ENCODE measurements at regions not wholly inside any gene's neighbourhood (a gene's known extent, or its start where the extent isn't known, plus 50 kb on each side); places are given as distances from the start of the nearest gene placed in this dataset.
A peak's percentile ranks its signal among the peaks of the same experiment; 100 is the strongest.
"Not testable (repeated sequence)": the region's sequence is repeated elsewhere in the genome, so short reads cannot be mapped to it uniquely, and the experiment has no call there.

DNA sequence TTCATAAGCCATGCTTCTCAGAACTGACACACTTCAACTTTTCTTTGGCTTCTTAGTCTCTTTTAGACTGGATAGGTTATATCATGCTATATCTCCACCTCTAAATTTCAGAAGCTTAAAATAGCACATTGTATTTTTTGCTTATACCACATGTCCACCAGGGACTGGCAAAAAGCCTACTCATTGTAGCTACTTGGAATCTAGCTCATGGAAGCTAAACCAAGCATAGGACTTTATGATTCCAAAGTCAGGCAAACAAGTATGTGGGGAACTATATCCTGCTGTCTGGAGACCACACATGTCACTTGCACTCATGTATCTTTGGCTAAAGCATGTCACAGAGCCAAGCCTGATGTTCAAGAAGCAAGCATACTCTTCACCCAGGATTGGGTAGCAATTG lies 245.0 kb upstream of the RASGRP1 start:
- FAIRE-seq (no peak), DNase-seq (ENCODE audit: insufficient read length, low spot score) (no peak)
- TF ChIP-seq SPI1 (IDR thresholded peaks at IDR 0.05; ENCODE audit: low read depth, low read length) (no peak), POLR2AphosphoS5 (IDR thresholded peaks at IDR 0.05; ENCODE audit: low read depth, low read length) (no peak), TAF1 (IDR thresholded peaks at IDR 0.05; ENCODE audit: low read depth, low read length) (no peak), POU2F2 (IDR thresholded peaks at IDR 0.05; ENCODE audit: low read depth, low read length) (no peak), PAX5 (IDR thresholded peaks at IDR 0.05; ENCODE audit: insufficient read depth, low read length, severe bottlenecking) (no peak), POLR2A (IDR thresholded peaks at IDR 0.05; ENCODE audit: low read depth, low read length) (no peak)

DNA sequence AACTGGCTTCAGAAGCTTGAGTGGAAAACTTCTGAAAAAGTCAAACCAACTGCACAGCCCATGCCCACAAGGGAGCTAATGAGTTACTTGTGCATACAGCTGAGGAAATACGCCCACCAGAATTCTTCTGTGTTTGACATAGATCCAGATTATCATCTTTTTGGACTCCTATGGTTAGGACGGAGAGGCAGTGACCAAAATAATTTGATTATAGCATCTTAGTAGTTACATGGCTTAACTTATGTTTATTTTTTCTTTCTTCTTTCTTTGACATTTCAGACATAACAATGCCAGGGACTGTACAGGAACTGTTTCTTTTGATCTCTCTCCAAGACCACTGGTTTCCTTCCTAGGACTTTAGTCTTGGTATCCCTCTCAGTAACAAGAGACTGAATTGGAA lies 246.1 kb upstream of the RASGRP1 start:
- no peak for TF ChIP-seq POU2F2 (IDR thresholded peaks at IDR 0.05; ENCODE audit: low read depth, low read length)
- TF ChIP-seq POLR2A (IDR thresholded peaks at IDR 0.05; ENCODE audit: low read depth, low read length) = no peak
- FAIRE-seq = no peak
- no peak for DNase-seq (ENCODE audit: insufficient read length, low spot score)

DNA sequence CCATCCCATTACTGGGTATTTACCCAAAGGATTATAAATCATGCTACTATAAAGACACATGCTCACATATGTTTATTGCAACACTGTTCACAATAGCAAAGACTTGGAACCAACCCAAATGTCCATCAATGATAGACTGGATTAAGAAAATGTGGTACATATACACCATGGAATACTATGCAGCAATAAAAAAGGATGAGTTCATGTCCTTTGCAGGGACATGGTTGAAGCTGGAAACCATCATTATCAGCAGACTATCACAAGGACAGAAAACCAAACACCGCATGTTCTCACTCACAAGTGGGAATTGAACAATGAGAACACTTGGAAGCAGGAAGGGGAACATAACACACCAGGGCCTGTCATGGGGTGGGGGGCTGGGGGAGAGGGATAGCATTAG lies 249.6 kb upstream of the RASGRP1 start:
- DNase-seq (ENCODE audit: insufficient read length, low spot score); FAIRE-seq: not testable (repeated sequence)

DNA sequence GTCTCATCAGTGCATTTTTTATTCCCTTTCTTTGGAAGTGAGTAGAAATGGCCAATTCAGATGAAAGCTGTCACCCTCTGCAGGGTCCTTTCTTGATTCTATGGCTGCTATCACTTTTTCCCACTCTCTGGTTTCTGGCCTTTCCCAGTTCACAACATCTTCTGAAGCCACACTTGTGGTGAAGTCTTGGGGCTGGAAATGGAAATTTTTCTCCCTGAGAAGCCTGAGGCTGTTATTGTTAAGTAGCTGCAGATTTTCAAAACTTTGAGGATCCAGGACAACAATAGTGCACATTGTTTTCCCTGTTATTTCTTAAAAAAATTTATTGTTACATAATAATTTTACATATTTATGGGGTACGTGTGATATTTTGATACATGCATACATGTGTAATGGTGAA lies 250.3 kb upstream of the RASGRP1 start:
- DNase-seq (ENCODE audit: insufficient read length, low spot score) (no peak), FAIRE-seq (no peak)
- TF ChIP-seq TAF1 (IDR thresholded peaks at IDR 0.05; ENCODE audit: low read depth, low read length) (no peak), SPI1 (IDR thresholded peaks at IDR 0.05; ENCODE audit: low read depth, low read length) (no peak), POLR2AphosphoS5 (IDR thresholded peaks at IDR 0.05; ENCODE audit: low read depth, low read length) (no peak), POU2F2 (IDR thresholded peaks at IDR 0.05; ENCODE audit: low read depth, low read length) (no peak)

DNA sequence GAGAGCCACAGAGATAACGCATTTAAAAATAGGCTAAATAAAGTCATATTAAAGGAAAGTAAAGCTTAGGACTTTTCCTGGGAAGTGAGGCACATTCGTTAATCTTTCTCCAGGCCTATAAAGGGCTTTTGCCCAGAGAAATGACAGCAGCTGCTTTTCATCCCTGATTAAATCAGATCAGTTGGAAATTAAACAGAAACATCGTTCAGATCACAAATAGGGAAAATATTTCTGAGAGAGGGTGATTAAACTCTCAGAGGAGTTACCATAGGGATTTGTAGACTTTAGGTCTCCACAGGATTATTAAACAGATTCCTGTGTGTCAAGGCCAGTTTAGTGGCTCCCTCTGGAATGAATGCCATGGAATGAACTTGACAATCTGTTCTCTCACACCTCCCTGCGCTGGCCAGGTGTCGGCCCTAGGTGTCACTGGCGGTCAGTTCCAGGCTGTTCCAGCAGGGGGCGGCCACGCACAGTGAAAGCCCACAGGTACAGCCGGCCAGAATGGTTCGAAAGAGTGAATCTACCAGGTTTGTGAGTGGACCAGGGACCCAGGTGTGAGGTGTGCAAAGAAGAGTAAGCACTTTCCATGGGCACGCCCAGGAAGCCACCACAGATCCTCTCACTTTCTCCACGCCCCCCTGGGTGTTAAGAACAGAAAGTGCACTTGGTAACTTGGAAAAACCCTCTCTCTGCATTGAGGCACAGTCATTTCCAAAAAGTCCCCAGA lies 253.0 kb upstream of the RASGRP1 start:
- TF ChIP-seq POLR2A (IDR thresholded peaks at IDR 0.05; ENCODE audit: low read depth, low read length) (no peak), POLR2AphosphoS5 (IDR thresholded peaks at IDR 0.05; ENCODE audit: low read depth, low read length) (no peak), POU2F2 (IDR thresholded peaks at IDR 0.05; ENCODE audit: low read depth, low read length) (no peak), SPI1 (IDR thresholded peaks at IDR 0.05; ENCODE audit: low read depth, low read length) (no peak), TAF1 (IDR thresholded peaks at IDR 0.05; ENCODE audit: low read depth, low read length) (no peak), PAX5 (IDR thresholded peaks at IDR 0.05; ENCODE audit: insufficient read depth, low read length, severe bottlenecking) (no peak)
- DNase-seq (ENCODE audit: insufficient read length, low spot score) (peak; percentile 53), FAIRE-seq (peak; percentile 78)

DNA sequence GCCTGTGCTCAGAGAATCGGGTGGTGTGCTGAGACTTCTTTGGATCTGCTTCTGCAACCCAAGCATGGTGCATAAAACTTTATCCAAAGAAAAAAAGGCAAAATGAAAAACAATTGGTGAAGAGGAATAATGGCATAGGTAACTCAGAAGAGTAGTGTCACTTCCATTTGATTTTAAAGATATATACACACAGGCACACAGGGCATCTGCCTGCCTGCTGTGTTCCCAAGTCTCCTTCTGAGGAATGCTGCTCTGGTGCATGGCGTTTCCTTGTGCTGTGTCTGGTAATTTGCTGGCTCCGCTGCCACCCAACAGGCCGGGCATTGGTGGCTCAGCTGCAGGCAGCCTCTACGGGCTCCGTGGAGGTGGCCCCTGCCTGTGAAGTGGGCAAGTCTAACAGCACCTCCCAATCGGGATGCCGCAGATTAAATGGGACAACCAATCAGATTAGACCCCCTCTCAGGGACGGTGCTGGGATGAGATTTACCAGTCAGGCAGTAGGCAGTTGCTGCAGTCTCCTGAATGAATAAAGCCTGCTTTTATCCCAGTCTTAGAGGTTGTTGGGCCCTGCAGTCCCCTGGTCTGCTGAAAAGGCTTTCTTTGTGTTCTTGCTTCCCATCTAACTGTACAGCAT lies 253.7 kb upstream of the RASGRP1 start:
- DNase-seq (ENCODE audit: insufficient read length, low spot score) (no peak), FAIRE-seq (no peak)
- TF ChIP-seq PAX5 (IDR thresholded peaks at IDR 0.05; ENCODE audit: insufficient read depth, low read length, severe bottlenecking) = no peak
- no peak for TF ChIP-seq POLR2AphosphoS5 (IDR thresholded peaks at IDR 0.05; ENCODE audit: low read depth, low read length)
- TF ChIP-seq SPI1 (IDR thresholded peaks at IDR 0.05; ENCODE audit: low read depth, low read length) = no peak
- TF ChIP-seq TAF1 (IDR thresholded peaks at IDR 0.05; ENCODE audit: low read depth, low read length) = no peak
- no peak for TF ChIP-seq POLR2A (IDR thresholded peaks at IDR 0.05; ENCODE audit: low read depth, low read length)
- TF ChIP-seq POU2F2 (IDR thresholded peaks at IDR 0.05; ENCODE audit: low read depth, low read length) = no peak

DNA sequence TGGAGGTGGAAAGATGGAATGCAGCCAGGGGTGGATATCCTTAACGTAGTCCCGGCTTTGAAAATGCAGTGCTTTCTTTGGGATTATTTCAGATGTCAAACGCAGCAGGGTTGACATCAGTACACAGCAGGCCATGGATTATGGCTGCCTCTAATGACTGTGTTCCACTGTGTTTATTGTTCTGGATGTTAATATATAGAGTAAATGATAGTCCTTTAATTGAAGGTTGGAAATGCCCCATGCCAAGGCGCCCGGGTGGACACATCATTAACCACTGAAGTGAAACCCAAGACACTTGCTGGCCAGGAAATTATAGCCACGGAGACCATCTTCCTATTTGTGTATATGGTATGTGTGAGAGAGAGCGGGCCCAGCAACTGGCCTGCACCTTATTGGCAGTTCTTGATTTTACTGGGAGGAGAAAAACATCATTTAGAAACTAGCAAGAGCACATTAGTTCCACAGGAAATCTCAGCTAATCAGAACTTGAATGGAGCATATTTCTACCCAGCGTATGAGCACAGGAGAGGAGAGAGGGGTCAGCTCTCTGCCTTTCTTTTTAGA lies 254.9 kb upstream of the RASGRP1 start:
- DNase-seq (ENCODE audit: insufficient read length, low spot score) = no peak
- no peak for FAIRE-seq
- TF ChIP-seq POLR2A (IDR thresholded peaks at IDR 0.05; ENCODE audit: low read depth, low read length) (no peak), POU2F2 (IDR thresholded peaks at IDR 0.05; ENCODE audit: low read depth, low read length) (no peak), POLR2AphosphoS5 (IDR thresholded peaks at IDR 0.05; ENCODE audit: low read depth, low read length) (no peak), SPI1 (IDR thresholded peaks at IDR 0.05; ENCODE audit: low read depth, low read length) (no peak), TAF1 (IDR thresholded peaks at IDR 0.05; ENCODE audit: low read depth, low read length) (no peak), PAX5 (IDR thresholded peaks at IDR 0.05; ENCODE audit: insufficient read depth, low read length, severe bottlenecking) (no peak)

DNA sequence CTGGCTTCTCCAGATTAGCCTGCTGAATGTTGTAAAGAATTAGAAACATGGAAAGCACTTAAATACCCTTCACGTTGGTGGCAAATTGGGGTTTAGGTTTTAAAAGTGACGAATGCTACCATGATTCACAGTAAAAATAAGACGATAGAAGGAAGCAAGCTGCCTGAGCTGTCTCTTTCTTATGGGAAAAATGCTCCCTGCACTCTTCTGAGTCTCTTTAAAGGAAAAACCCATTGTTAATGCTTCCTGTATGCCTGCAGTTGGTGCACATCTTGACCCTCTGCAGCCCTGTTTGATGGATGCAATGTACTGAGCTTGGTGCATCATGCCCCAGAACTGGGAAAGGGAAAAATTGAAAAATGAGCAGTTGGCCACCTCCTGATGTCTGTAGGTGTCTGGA lies 258.6 kb upstream of the RASGRP1 start:
- no peak for TF ChIP-seq POLR2A (IDR thresholded peaks at IDR 0.05; ENCODE audit: low read depth, low read length)
- no peak for TF ChIP-seq SPI1 (IDR thresholded peaks at IDR 0.05; ENCODE audit: low read depth, low read length)
- no peak for TF ChIP-seq TAF1 (IDR thresholded peaks at IDR 0.05; ENCODE audit: low read depth, low read length)
- no peak for TF ChIP-seq POLR2AphosphoS5 (IDR thresholded peaks at IDR 0.05; ENCODE audit: low read depth, low read length)
- no peak for TF ChIP-seq PAX5 (IDR thresholded peaks at IDR 0.05; ENCODE audit: insufficient read depth, low read length, severe bottlenecking)
- TF ChIP-seq POU2F2 (IDR thresholded peaks at IDR 0.05; ENCODE audit: low read depth, low read length) = no peak
- FAIRE-seq = no peak
- no peak for DNase-seq (ENCODE audit: insufficient read length, low spot score)

DNA sequence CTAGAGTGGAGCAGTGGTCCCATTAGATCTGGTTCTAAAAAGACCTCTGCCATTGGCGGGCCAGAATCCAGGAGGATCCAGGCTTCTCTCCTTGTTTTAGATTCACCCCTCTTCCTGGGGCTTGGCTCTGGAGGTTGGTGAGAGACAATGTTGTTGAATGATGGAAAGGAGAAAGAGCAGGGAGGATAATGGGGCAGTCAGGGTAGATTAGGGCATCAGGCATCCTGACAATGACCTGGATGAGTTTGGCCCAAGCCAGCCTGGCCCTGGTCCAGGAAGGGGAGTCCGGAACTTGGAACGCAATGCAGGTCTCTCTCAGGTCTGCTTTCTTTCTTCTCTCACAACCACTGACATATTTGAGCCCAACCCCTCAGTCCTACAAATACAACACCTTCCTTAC lies 260.1 kb upstream of the RASGRP1 start:
- no peak for TF ChIP-seq POLR2AphosphoS5 (IDR thresholded peaks at IDR 0.05; ENCODE audit: low read depth, low read length)
- no peak for TF ChIP-seq PAX5 (IDR thresholded peaks at IDR 0.05; ENCODE audit: insufficient read depth, low read length, severe bottlenecking)
- no peak for TF ChIP-seq TAF1 (IDR thresholded peaks at IDR 0.05; ENCODE audit: low read depth, low read length)
- no peak for TF ChIP-seq POLR2A (IDR thresholded peaks at IDR 0.05; ENCODE audit: low read depth, low read length)
- DNase-seq (ENCODE audit: insufficient read length, low spot score) (no peak), FAIRE-seq (no peak)

DNA sequence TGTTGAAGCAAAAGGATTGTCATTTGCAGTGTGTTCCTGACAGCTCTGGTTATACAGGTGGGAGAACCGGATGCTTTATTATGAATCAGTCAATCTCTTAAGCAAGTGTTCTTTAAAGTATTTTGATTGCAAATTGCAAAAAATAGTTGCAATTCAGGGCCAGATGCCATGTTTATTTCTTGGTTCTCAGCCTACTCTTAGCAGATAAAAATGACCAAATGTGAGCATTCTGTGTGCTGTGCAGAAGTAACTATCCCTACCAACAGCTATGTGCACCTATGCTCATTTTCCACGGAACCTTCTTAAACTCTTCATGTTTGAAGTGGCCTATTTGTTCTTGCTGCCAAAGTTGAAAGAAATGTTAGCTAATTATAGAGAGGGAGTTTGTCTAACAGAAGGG lies 262.3 kb upstream of the RASGRP1 start:
- no peak for FAIRE-seq
- TF ChIP-seq POU2F2 (IDR thresholded peaks at IDR 0.05; ENCODE audit: low read depth, low read length) (no peak), POLR2A (IDR thresholded peaks at IDR 0.05; ENCODE audit: low read depth, low read length) (no peak), SPI1 (IDR thresholded peaks at IDR 0.05; ENCODE audit: low read depth, low read length) (no peak), POLR2AphosphoS5 (IDR thresholded peaks at IDR 0.05; ENCODE audit: low read depth, low read length) (no peak), TAF1 (IDR thresholded peaks at IDR 0.05; ENCODE audit: low read depth, low read length) (no peak)
- DNase-seq (ENCODE audit: insufficient read length, low spot score) = no peak
